GM18858 (cell line): ENCODE measurements at regions not wholly inside any gene's neighbourhood (a gene's known extent, or its start where the extent isn't known, plus 50 kb on each side); places are given as distances from the start of the nearest gene placed in this dataset.

Experiments used
- ATAC-seq: cut with Tn5 transposase; IDR thresholded peaks from one replicate; pipeline ENCODE4 v1.9.1; 2021; ENCODE audit not compliant: unreplicated experiment

DNA sequence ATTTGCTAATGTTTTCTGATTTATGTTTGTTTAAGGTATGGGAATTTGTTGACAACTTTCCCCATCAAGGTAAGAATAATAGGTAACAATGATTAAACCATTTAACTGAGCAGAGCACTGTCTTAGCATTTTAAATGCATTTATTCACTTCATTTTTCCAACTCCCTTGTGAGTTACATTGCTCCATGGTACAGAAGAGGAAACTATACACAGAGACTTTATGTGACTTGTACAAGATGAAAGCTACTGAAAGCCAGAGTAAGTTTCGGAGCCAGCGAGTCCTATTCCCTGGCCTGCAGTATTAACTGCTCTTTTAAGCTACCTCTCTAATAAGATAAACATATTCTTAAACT lies 708.8 kb downstream of the HDGFL1 start:
- no peak for ATAC-seq

DNA sequence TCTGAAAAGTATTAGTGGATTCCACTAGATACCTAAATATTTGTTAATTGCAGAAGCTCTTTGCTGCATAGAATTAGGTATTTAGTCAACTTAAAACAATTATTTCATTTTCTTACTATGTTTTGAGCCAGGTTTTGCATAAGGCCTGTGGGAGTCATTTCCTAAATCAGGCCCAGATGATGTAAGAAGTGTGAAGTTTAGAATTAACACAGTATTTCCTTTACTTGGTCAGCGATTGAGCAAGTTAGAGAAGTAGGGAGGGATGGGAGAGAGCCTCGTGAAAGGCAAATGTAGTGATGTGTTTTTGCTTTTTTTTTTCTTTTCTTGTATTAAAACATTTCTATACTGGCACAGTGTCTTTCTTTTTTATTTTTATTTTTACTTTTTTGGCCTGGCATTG lies 711.1 kb downstream of the HDGFL1 start:
- ATAC-seq: no peak

DNA sequence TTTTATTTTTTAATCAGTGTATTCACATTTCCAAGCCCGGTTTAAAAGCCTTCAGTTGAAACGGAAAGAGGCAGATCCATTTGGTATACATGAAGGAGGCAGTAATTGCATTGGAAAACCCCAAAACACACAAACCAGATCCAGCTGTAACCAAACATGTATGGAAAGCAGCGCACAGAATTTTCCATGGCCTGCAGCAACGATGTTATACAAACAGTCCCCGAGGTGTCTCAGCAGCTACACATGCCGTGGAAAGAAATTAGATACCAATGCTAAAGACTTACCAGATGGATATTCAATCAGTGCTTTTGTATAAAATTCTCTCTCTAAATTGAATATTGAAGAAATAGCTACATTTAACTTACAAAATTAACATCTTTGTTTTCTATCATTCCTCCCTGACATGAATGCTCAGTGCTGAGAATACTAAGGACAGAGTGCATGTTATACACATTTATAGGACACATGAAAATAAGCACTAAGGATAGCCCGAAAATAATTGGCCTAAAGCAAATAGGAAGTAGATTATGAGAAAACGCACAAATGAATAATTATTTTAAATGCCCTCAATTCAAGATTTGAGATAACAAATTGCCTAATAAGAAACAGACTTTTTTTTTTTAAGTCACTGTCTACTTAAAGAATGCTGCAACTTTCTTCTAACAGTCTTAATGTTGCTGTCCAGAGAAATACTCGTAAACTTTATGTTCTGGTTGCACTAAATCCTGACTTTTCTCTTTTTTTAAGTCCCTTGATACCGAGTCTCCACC lies 713.1 kb downstream of the HDGFL1 start:
- ATAC-seq: no peak

DNA sequence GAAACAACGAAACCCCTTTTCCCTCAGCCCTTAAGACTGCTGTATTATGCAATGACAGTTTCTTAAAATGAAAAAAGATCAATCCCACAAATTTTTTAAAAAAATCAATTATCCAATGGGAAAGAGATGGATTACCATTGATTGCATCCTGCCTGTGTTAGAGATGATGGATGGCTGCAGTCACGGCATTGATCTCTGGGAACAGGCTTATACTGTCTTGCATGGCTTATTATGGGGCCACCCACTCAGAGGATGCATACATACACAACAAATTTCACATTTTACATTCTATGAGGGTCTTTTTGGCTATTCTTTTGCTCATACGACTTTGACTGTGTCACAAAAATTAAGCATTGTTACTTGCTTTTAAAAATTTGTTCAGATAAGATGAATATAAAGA lies 724.3 kb downstream of the HDGFL1 start:
- no peak for ATAC-seq

DNA sequence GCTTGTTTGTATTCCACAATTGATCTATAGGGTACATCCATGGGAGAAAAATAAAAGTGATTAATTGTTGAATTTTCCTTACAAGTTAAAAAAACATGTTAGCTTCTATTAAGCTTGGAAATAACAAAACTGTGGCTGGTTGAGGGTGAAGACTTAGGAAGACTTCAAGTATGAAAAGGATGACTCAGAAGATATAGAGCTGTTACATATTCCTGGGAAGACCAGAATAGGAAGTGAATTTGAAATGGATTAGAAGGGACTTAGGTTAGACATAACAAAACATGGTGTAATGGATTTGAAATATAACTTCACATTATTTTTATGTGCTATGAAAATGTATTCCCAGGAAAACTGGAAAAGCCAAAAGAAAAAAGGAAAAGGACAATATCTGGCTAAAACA lies 732.2 kb downstream of the HDGFL1 start:
- no peak for ATAC-seq

DNA sequence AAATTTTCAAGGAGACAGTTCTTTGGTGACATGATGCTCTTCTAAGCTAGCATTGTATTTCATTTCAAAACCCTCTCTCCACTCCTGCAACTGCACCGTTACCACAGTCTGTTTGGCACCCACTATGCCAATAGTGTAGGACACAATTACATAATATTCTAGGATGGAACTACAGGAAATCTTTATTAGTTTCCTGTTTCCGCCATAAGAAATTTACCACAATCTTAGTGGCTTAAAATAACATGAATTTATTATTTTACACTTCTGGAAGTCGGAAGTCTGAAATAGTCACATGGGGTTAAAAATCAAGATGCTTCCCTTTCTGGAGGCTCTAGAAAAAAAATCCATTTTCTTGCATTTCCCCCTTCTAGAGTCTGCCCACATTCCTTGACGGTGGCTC lies 733.1 kb downstream of the HDGFL1 start:
- ATAC-seq: no peak

DNA sequence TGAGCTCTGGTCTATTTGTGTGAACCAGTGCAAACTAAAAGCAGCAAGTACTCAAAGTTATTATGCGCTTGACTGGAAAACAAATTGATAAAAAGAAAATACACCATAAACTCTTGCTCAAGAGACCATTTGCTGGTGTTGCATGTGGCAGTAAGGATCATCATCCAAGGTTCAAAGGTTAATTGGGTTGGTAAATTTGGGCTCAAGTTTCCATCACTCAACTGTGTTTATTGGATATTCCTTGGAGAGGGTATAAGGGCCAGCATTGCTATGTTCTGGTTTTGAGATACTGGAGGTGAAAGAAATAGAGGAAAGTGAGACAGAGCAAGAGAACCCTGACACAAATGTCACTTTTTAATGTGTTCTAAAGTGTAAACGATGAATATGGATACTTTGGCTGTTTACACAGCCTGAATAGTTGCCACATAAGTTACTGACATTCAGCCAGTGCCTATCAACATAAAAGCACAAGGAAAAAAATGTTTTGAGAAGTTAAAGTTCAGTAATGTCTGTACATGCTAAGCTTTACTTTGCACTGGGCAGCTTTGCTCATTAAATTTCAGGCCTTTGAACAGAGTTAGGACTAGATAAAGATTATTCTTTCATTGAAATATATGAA lies 736.1 kb downstream of the HDGFL1 start:
- no peak for ATAC-seq

DNA sequence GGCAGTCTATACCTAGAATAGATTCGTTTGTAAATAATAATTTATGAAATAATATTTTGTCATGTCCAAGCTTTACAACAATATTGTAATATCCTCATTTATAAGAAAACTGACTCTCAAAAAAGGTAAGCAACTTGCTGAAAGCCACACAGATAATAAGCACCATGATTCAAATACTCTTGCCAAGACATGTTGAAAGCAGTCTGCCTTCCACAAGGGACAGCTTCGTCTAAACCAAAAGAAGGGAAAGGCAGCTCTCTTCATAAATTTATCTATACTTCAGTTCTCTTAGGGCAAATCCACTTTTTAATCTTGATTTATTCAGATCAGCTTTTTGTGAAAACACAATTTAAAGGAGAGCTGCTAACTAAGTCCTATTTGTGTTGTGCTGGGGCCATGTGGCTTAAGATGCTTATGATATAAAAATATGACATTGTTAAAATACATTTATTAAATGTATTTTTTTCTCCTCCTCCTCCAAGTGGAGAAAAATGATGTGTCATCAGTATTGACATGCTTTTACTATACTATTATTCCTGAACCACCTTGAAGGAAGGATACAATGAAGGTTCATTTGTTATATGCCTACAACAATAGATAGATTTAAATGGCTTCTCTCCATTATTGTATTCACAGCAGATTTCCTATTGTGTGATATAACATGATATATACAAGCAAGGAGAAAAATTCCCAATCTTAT lies 737.0 kb downstream of the HDGFL1 start:
- no peak for ATAC-seq

DNA sequence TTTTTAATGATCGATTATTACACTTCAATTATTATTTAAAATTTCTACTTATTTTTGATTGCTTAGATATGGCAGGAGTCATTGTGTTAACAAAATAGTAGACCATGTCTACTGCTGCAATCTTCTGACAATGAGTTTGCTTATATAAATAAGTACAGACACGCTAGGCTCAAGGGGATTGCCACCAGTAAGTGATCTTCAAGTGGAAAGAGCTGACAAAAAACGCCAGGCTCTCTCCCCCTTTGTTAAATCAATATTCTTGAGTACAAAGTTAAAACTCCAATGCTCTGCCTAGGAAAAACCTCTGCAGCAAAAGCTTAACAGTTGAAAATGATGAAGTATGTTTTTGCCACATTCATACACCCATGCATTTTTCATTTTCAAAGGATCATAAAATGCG lies 738.1 kb downstream of the HDGFL1 start:
- no peak for ATAC-seq

DNA sequence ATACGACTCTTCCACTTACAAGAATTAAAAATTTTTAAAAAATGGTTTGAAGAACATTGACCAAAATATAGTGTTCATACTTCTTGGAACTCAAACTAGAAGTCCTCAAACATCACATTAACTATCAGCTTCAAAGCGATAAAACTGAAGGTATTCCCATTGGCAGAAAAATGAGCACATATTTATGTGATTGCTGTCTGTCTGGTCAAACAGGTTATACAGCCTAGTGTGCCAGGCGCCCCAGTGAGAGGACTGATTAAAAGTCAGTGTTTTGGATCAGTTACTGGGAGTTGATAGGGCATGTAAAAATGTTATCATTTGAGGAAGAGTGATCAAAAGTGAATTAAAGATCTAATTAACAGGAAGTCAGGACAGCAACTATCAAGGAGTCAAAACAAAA lies 738.8 kb downstream of the HDGFL1 start:
- no peak for ATAC-seq

DNA sequence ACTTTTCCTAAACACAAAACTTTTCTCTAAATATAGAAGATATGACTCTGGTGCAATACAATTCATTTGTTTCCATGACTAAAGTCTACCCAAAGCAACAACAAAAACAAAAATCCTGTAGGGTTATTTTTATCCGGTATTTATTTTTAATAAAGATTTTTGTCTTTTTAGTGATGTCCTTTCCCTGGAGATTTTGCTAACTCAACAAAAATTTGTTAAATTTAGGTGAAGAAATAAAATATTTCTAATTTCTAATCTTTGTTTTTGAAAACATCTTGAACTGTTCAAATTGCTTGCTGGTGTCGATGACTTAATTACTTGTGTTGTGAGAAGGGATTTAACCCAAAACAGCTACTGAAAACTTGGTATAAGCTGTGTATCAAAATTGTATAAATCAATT lies 741.8 kb downstream of the HDGFL1 start:
- no peak for ATAC-seq

DNA sequence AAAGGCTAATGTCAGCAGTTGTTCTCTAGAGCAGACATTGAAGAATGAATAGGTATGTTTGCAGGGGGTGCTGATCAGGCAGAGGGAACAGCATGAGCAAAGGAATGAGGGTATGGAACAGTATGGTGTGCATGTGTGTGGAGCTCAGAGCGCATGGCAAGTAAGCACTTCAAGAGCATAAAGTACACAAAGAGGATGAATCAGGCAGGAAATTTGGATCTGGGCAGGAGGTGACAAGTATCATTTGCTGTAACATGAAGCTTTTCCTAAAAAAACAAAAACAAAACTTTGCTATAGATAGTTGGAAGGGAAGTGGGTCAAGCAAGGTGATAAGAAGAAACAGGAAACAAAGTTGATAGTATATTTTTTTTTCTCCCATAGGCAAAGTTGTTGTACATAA lies 746.8 kb downstream of the HDGFL1 start:
- ATAC-seq: no peak

DNA sequence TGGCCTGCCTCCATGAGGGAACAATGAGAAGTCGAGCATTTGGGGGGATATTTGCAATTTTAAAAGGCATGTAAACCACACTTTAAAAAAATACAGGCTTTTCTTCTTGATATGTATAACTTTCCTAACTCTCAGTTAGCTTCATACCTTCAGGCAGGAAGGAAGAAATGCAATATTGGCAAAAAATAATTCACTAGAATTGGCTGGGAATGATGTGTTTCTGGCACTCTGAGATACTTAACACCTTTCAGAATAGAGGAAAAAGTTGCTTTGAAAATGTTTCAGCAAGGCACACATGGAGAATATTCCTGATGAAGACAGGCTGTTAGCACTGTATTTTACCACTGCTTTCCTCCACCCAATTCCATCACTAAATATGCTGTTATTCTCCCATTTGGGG lies 747.6 kb downstream of the HDGFL1 start:
- ATAC-seq: no peak

DNA sequence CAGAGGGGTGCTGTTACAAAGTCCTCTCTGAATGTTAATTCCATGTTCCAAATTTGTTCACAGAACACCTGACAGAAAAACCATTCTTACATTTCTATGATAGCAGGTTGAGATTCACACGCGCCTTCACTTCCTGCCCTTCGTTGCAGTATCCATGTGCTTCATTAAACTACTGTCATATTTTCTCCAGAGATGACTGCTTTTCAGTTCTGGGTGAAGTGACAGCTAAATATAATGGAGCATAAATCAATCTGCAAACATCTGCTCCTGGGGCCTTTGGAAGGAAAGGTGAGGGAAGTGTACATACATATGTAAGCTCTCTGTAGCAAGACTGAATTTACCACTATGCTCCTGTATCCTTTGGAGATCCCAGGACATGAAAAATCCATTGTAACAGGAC lies 750.2 kb downstream of the HDGFL1 start:
- ATAC-seq: no peak

DNA sequence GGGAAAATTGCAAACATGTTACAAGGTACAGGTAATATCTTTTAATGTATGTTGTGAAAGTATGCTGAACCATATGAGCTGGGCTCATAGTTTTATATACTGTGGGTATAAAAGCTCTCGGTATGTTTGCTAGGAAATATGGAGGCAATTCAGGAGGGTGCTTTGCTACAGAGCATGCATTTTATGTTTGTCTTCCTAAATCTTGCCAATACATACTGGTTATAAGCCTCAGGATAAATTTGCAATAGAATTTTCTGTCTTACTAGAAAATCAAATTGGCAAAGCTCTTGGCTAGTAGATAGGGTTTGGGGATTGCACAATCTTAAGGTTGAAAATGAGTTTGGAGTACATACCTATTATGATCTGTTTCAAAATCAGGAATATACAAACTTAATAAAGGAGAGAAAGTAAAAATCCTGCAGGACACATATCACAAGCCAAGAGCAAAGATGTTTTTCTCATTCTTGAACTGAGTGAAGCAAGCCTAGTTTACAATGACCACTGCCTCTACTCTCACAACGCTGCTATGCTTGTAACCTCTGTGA lies 751.2 kb downstream of the HDGFL1 start:
- ATAC-seq: no peak

DNA sequence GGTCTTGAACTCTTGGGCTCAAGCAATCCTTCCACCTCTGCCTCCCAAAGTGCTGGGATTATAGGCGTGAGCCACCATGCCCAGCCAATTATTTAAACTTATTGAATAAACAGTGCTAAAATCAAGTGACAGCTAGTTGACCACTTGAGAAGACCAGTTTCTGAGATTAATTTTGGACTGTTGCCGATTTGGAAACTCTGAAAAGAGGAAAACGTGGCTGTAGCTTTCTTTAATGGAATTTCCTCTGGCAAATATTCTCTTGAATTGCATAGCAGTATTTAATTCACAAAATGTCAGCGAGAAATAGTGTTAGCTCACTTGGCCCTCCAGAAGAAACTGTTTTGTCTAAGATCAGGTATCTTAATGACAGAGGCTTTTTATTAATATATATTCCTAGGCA lies 754.5 kb downstream of the HDGFL1 start:
- ATAC-seq: no peak

DNA sequence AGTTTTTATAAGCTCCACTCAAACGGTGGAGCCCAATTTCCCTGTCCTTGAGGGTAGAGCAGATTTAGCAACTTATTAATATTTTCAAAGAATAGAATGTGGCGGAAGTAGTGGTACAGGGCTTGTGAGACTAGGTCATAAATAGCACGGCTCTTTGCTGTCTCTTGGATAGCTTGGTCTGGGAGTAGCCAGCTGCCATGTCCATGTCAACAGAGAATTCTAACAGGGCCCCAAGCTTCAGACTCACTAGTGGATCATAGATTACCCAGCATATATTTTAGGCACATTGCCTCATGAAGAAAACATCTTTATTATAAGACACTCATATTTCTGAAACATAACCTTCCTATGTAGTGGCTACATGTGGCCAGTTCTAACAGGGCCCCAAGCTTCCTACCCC lies 755.7 kb downstream of the HDGFL1 start:
- ATAC-seq: no peak

DNA sequence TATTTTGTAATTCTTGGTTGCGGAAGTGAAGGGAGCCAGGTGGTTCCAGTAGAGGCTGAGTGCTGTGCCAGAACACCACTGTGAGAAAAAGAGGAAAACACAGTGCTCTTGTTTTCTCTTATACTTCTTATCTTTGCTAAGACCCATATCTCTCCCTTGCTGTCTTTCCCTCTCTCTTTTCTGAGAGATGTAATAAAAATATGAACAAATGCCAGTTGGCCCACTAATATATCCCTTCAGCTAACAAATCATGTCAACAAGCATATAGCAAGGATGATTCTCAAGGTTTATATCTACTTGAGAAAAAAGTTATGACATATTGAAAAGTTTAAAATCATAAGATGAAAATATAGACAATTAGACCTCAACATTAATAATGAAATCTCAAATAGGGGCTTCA lies 758.3 kb downstream of the HDGFL1 start:
- ATAC-seq: no peak

DNA sequence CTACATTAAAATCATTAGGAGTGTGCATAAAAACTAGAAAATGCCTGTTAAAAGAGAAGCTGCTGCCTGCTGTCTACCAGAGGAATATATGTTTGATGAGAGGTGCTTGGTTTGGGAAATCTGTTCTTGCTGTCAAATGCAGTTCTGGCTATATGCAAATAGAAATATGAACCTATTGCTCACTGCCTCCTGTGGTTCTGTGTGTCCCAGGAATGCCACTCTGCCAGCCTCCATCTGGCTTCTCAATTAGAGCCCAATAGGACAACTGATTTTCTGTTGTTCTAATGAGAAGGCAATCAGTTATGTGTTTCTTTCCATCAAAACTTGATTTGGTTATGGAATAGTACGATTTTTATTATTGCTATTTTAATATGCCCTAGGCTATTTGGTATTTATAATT lies 759.7 kb downstream of the HDGFL1 start:
- ATAC-seq: no peak

DNA sequence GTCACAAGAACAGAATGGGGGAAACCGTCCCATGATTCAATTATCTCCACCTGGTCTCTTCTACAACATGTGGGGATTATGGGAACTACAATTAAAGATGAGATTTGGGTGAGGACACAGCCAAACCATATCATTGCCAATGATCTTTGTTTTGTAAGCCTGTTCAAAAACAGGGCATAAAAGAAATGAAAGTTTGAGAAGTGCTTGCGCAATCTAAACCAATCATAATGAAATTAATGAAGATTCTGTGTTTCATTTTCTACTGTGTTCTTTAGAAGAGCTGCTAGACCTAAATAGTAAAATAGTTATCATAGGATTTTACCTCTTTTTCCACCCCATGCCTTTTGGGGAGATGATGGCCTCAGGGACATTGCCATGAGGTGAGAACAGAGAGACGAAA lies 761.3 kb downstream of the HDGFL1 start:
- no peak for ATAC-seq

DNA sequence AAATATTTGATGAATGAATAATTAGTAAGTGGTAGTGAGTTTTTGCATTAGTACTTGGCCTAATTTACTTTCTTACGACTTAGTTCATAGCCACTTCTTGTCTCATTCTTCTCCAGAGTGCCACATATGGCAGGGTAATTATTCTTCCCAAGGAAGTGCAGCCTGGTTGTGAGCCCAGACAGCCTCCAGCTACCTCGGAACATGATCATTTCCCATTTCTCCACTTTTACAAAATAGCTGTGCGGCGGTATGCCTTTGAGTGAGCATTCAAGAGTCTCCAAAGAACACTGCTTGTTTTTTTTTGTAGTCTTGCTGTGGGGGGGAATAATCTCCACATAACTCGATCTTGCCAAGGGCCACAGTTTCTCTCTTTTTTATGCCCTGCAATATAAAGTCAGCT lies 765.0 kb downstream of the HDGFL1 start:
- ATAC-seq: no peak

DNA sequence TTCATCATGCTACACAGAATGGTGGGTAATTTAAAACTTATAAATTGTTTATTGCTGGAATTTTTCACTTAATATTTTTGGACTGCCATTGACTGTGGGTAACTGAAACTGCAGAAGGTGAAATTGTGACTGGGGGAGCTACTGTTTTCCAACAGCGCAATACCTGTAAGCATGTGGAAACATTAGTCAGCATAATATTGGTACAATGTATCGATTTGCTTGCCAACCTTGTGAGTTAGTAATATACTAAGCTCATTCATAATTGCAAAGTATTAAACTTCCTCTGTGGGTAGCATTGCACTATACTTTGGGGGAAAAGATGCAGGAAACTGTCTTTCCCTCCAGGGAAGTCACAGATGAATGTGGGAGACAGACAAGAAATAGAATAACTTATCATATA lies 766.5 kb downstream of the HDGFL1 start:
- no peak for ATAC-seq
